HEK293 (cell line): ENCODE measurements at regions not wholly inside any gene's neighbourhood (a gene's known extent, or its start where the extent isn't known, plus 50 kb on each side); places are given as distances from the start of the nearest gene placed in this dataset.
"Not testable (repeated sequence)": the region's sequence is repeated elsewhere in the genome, so short reads cannot be mapped to it uniquely, and the experiment has no call there.

Experiments
- CTCF ChIA-PET: fragments of 350-600 bp; formaldehyde crosslinking; extraction: SDS; loops from one replicate; lab custom pipeline; 2021; ENCODE audit warnings: antibody characterized with exemption; lab: Yijun Ruan, JAX
- POLR2A ChIA-PET: fragments of 300-600 bp; formaldehyde crosslinking; extraction: SDS; loops from one replicate; lab custom pipeline; 2020; ENCODE audit warnings: antibody characterized with exemption, inconsistent platforms; lab: Yijun Ruan, JAX
- H3K27ac ChIP-seq: fragments of 200-500 bp; sonication (Bioruptor generic); 2 replicates; pipeline ENCODE4 v1.5.1; 2014; ENCODE audit warnings: low read depth, low read length, control low read depth, inconsistent platforms; ENCODE audit errors: extremely low read depth
- H3K36me3 ChIP-seq, 2 experiments: fragments of 200-500 bp in 1 of 2; sonication (Bioruptor generic) in 1 of 2; 1 replicate in 1 of 2; 2 replicates in 1 of 2; pipeline ENCODE4 v1.5.1; 2014 to 2017; ENCODE audit warnings: inconsistent platforms in 2 of 2, low read length in 2 of 2; ENCODE audit not compliant: control insufficient read depth in 2 of 2, insufficient read depth in 1 of 2
- H3K4me1 ChIP-seq: fragments of 200-500 bp; sonication (Bioruptor generic); 2 replicates; pipeline ENCODE4 v1.5.1; 2014; ENCODE audit warnings: mild to moderate bottlenecking, low read length, inconsistent platforms; ENCODE audit not compliant: control insufficient read depth, insufficient read depth
- H3K4me3 ChIP-seq: 2 replicates; pipeline ENCODE4 v1.5.1; 2011; ENCODE audit warnings: low read depth, mild to moderate bottlenecking, control low read depth, low read length, moderate library complexity
- H3K9me3 ChIP-seq: fragments of 200-500 bp; sonication (Bioruptor generic); 2 replicates; pipeline ENCODE4 v1.5.1; 2014; ENCODE audit warnings: low read depth, low read length, inconsistent platforms; ENCODE audit not compliant: control insufficient read depth, insufficient read depth
- SP7 ChIP-seq: fragments of 450-650 bp; formaldehyde crosslinking; IDR thresholded peaks from 2 replicates; pipeline ENCODE4 v1.5.1; 2016; ENCODE audit warnings: missing biosample characterization, missing genetic modification characterization
- ZNF274 ChIP-seq, 2 experiments: fragments of 200-500 bp in 1 of 2; fragments of 450-650 bp in 1 of 2; sonication (Bioruptor generic) in 1 of 2; formaldehyde crosslinking in 1 of 2; IDR thresholded peaks; 2 replicates each; pipeline versions ENCODE4 v1.5.1 to v1.6.1; 2014 to 2016; ENCODE audit warnings: borderline replicate concordance in 1 of 2, inconsistent platforms in 1 of 2, low read length in 1 of 2, missing biosample characterization in 1 of 2, missing genetic modification characterization in 1 of 2
- ZNF48 ChIP-seq: fragments of 450-650 bp; formaldehyde crosslinking; IDR thresholded peaks from 2 replicates; pipeline ENCODE4 v1.5.1; 2016; ENCODE audit warnings: missing biosample characterization, missing genetic modification characterization
- ZNF610 ChIP-seq: fragments of 450-650 bp; formaldehyde crosslinking; IDR thresholded peaks from 2 replicates; pipeline ENCODE4 v1.5.1; 2016; ENCODE audit warnings: missing biosample characterization, missing genetic modification characterization, borderline replicate concordance
- ZNF621 ChIP-seq: fragments of 450-650 bp; formaldehyde crosslinking; IDR thresholded peaks from 2 replicates; pipeline ENCODE4 v1.5.1; 2017; ENCODE audit warnings: missing biosample characterization, missing genetic modification characterization
- TF ChIP-seq, protein P1 (sequence below): fragments of 450-650 bp; formaldehyde crosslinking; conservative IDR thresholded peaks from 2 replicates; pipeline ENCODE4 v1.5.1; 2016; ENCODE audit warnings: low read depth, missing biosample characterization, missing genetic modification characterization
- TF ChIP-seq, protein P2 (sequence below): fragments of 450-650 bp; formaldehyde crosslinking; IDR thresholded peaks from 2 replicates; pipeline ENCODE4 v1.5.1; 2016; ENCODE audit warnings: missing biosample characterization, missing genetic modification characterization, borderline replicate concordance
- TF ChIP-seq, protein P3 (sequence below): fragments of 450-650 bp; formaldehyde crosslinking; IDR thresholded peaks from 2 replicates; pipeline ENCODE4 v1.5.1; 2016; ENCODE audit warnings: missing biosample characterization, missing genetic modification characterization, low read depth

DNA sequence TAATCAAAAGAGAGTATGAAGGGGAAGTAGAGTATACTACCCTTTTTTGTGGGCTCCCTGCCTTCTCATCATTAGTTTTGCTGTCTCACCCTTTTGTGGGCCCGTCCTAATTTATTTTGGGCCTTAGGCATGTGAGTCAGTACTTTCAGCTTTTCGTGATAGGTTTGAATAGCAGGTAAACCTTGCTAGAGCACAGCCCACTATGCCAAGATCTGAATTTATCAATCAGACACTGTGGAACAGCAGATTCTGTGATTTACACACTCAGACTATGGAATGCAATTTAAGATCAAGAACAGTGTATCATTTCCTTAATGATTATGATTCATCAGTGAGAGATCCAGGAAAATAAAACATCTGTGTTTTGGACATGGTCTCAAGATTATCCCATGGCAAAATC lies 1117.1 kb downstream of the KHDRBS2 start (continued):
- TF ChIP-seq, protein P1, sequence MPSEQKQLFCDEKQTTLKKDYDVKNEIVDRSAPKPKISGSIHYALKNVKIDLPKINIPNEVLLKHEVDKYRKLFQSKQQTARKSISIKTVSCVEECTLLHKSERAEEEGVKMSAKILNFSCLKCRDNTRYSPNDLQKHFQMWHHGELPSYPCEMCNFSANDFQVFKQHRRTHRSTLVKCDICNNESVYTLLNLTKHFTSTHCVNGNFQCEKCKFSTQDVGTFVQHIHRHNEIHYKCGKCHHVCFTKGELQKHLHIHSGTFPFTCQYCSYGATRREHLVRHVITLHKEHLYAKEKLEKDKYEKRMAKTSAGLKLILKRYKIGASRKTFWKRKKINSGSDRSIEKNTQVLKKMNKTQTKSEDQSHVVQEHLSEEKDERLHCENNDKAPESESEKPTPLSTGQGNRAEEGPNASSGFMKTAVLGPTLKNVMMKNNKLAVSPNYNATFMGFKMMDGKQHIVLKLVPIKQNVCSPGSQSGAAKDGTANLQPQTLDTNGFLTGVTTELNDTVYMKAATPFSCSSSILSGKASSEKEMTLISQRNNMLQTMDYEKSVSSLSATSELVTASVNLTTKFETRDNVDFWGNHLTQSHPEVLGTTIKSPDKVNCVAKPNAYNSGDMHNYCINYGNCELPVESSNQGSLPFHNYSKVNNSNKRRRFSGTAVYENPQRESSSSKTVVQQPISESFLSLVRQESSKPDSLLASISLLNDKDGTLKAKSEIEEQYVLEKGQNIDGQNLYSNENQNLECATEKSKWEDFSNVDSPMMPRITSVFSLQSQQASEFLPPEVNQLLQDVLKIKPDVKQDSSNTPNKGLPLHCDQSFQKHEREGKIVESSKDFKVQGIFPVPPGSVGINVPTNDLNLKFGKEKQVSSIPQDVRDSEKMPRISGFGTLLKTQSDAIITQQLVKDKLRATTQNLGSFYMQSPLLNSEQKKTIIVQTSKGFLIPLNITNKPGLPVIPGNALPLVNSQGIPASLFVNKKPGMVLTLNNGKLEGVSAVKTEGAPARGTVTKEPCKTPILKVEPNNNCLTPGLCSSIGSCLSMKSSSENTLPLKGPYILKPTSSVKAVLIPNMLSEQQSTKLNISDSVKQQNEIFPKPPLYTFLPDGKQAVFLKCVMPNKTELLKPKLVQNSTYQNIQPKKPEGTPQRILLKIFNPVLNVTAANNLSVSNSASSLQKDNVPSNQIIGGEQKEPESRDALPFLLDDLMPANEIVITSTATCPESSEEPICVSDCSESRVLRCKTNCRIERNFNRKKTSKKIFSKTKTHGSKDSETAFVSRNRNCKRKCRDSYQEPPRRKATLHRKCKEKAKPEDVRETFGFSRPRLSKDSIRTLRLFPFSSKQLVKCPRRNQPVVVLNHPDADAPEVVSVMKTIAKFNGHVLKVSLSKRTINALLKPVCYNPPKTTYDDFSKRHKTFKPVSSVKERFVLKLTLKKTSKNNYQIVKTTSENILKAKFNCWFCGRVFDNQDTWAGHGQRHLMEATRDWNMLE (tag by site-specific recombination), result no peak
- no peak for TF ChIP-seq ZNF48 (tag by site-specific recombination)
- TF ChIP-seq, protein P2, sequence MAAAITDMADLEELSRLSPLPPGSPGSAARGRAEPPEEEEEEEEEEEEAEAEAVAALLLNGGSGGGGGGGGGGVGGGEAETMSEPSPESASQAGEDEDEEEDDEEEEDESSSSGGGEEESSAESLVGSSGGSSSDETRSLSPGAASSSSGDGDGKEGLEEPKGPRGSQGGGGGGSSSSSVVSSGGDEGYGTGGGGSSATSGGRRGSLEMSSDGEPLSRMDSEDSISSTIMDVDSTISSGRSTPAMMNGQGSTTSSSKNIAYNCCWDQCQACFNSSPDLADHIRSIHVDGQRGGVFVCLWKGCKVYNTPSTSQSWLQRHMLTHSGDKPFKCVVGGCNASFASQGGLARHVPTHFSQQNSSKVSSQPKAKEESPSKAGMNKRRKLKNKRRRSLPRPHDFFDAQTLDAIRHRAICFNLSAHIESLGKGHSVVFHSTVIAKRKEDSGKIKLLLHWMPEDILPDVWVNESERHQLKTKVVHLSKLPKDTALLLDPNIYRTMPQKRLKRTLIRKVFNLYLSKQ, result no peak
- TF ChIP-seq ZNF621 (tag by site-specific recombination), result no peak
- no peak for TF ChIP-seq ZNF610
- TF ChIP-seq SP7 (tag by site-specific recombination), result no peak

DNA sequence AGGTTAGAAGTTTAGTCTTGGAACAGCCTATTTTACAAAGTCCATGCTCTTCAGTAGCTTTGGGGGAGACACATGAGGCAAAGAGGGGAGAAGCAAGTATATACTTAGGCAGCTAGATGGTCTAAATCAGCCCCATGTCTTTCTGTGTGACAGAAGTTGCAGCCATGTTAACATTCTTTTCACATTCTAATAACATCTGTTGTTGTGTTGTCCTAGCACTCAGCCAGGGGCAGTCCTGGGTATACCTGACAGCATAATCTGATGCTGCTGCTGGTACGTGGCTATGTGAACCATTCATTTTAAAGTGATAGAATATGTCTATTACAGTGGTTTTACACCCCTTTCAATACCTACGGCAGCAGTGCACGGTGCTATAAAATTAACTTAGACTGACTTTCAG lies 1137.0 kb downstream of the KHDRBS2 start:
- POLR2A ChIA-PET, H3K36me3 ChIP-seq, H3K27ac ChIP-seq, H3K9me3 ChIP-seq, CTCF ChIA-PET, H3K4me3 ChIP-seq, H3K4me1 ChIP-seq: not testable (repeated sequence)

DNA sequence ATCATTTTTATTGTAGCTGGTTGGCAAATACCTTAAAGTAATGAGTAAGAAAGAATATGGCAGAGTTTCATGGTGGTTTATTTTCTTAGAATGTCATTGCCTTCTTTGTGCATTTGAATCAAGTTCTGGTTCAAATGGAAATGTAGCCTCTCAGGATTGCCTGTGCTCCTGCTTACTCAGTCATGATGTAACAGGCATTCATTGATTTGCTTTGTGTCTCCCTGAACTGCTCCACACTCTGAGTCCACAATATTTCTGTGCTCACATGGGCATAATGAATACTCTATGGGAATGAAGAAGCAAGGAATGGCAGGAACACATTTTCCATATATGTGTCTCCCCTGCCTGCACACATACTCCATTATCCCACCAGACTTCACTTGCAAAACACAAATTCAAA lies 1143.8 kb downstream of the KHDRBS2 start:
- H3K4me3 ChIP-seq, H3K27ac ChIP-seq, CTCF ChIA-PET, H3K9me3 ChIP-seq, H3K36me3 ChIP-seq, H3K4me1 ChIP-seq, POLR2A ChIA-PET: not testable (repeated sequence)

DNA sequence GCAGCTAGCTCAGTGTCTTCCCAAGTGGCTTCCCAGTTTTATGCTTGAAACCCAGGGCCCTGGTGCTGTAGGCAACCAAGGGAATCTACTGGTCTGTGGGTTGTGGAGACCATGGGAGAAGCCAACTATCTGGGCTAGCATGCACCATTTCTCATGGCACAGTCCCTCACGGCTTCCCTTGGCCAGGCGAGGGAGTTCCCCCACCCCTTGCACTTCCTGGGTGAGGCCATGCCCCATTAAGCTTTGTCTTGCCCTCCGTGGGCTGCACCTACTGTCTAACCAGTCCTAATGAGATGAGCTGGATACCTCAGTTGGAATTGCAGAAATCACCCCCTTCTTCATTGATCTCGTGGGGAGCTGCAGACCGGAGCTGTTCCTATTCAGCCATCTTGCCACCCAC lies 1152.0 kb downstream of the KHDRBS2 start:
- TF ChIP-seq ZNF274 (IDR thresholded peaks at IDR 0.05; ENCODE audit: low read length) (no peak), ZNF274 (tag by site-specific recombination; IDR thresholded peaks at IDR 0.05; ENCODE audit: borderline replicate concordance) (no peak)
- TF ChIP-seq, protein P3, sequence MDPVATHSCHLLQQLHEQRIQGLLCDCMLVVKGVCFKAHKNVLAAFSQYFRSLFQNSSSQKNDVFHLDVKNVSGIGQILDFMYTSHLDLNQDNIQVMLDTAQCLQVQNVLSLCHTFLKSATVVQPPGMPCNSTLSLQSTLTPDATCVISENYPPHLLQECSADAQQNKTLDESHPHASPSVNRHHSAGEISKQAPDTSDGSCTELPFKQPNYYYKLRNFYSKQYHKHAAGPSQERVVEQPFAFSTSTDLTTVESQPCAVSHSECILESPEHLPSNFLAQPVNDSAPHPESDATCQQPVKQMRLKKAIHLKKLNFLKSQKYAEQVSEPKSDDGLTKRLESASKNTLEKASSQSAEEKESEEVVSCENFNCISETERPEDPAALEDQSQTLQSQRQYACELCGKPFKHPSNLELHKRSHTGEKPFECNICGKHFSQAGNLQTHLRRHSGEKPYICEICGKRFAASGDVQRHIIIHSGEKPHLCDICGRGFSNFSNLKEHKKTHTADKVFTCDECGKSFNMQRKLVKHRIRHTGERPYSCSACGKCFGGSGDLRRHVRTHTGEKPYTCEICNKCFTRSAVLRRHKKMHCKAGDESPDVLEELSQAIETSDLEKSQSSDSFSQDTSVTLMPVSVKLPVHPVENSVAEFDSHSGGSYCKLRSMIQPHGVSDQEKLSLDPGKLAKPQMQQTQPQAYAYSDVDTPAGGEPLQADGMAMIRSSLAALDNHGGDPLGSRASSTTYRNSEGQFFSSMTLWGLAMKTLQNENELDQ (tag by site-specific recombination), result no peak
- TF ChIP-seq, all 188 proteins: peak for 0
- H3K36me3 ChIP-seq, result no peaks in the 10 kb centered on the region
- H3K9me3 ChIP-seq, result no peaks in the 10 kb centered on the region
- ChIA-PET POLR2A (no interaction called here), CTCF (no interaction called here)
- H3K27ac ChIP-seq, result no peak overlapping the region
- H3K4me3 ChIP-seq, result no peak overlapping the region
- H3K4me1 ChIP-seq, result no peaks in the 10 kb centered on the region

DNA sequence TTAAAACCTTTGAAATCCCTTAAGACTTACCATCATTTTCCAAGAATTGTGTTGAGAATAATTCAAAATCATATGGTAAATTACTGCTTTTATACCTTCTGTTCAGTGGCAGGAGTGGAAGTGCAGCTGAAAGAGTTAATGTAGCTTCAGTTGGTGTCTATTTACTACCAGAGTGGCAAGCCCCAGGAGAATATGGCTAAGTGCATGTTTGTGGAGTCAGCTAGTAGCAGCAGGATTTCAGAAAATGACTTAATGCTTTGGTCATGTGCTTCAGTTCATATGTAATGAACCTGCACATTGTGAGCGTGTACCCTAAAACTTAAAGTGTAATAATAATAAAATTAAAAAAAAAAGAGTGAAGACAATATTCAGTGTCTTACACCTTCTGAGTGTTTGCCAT lies 1171.8 kb downstream of the KHDRBS2 start:
- H3K9me3 ChIP-seq, CTCF ChIA-PET: not testable (repeated sequence)

DNA sequence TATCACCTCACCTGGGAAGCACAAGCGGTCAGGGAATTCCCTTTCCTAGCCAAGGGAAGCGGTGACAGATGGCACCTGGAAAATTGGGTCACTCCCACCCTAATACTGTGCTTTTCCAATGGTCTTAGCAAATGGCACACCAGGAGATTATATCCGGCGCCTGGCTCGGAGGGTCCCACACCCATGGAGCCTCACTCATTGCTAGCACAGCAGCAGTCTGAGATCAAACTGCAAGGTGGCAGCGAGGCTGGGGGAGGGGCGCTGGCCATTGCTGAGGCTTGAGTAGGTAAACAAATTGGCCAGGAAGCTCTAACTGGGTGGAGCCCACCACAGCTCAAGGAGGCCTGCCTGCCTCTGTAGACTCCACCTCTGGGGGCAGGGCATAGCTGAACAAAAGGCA lies 1178.1 kb downstream of the KHDRBS2 start:
- H3K36me3 ChIP-seq, CTCF ChIA-PET, H3K9me3 ChIP-seq, H3K4me1 ChIP-seq, POLR2A ChIA-PET, H3K4me3 ChIP-seq, H3K27ac ChIP-seq: not testable (repeated sequence)

More for the DNA sequence above, 1171.8 kb downstream of the KHDRBS2 start:
- H3K4me1 ChIP-seq, POLR2A ChIA-PET, H3K36me3 ChIP-seq, H3K27ac ChIP-seq, H3K4me3 ChIP-seq: not testable (repeated sequence)

DNA sequence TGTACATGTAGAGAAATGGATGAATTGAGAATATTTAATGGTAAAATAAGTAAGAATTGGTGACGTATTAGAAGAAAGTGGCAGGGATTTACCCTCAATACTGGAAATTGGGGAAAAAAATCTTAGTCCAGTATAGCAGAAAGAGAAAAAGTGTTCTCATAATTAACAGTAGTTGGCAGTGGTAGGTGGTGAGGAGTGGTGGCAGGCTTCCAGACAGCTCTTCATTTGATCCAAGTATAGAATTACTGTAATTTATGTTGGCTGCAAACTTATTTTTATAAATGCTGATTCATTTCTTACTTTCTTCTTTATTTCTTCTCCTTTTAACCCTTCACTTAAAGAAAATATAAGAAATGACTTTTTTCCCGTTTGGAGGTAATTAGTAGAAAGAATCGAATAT lies 1182.4 kb downstream of the KHDRBS2 start:
- H3K9me3 ChIP-seq, CTCF ChIA-PET, H3K4me1 ChIP-seq, H3K4me3 ChIP-seq, POLR2A ChIA-PET, H3K27ac ChIP-seq, H3K36me3 ChIP-seq: not testable (repeated sequence)
